HepG2 (cell line): ENCODE measurements at regions not wholly inside any gene's neighbourhood (a gene's known extent, or its start where the extent isn't known, plus 50 kb on each side); places are given as distances from the start of the nearest gene placed in this dataset.

ENCODE experiments used
- ATAC-seq: fragments of 200-7000 bp; cut with Tn5 transposase; 3 replicates; pipeline ENCODE4 v1.9.1; 2020; ENCODE audit warnings: mild to moderate bottlenecking, moderate library complexity
- BruUV-seq: library from RNA; stranded (reverse); fragments of 400-500 nt; replicated peaks from 2 replicates; lab custom pipeline; 2021; lab: Mats Ljungman, UMichigan
- CTCF ChIA-PET: fragments of 300-600 bp; formaldehyde crosslinking; extraction: SDS; loops from one replicate; lab custom pipeline; 2021; ENCODE audit warnings: low total read pairs, inconsistent platforms, low intra/inter-chr PET ratio; lab: Yijun Ruan, JAX
- POLR2A ChIA-PET: fragments of 350-600 bp; sonication (Branson Sonifier 250); formaldehyde crosslinking; loops from one replicate; lab custom pipeline; 2020; ENCODE audit warnings: antibody characterized with exemption, inconsistent platforms; lab: Yijun Ruan, JAX
- DNase-seq: peaks from one replicate; pipeline ENCODE4 v3.0.0-alpha.2; 2015; ENCODE audit warnings: low spot score
- FAIRE-seq: peaks from 3 replicates; lab custom pipeline; 2011; peaks lifted over from hg19 to GRCh38; lab: Jason Lieb, UNC
- H2AFZ ChIP-seq: one replicate; pipeline ENCODE4 v1.6.1; 2011; ENCODE audit warnings: low read length, inconsistent platforms
- H3K27ac ChIP-seq: fragments of 300-600 bp; 3 replicates; pipeline ENCODE4 v1.8.0; 2011; ENCODE audit warnings: mixed run types, mild to moderate bottlenecking, mixed read lengths, low read length, inconsistent platforms; ENCODE audit not compliant: insufficient read depth; ENCODE audit errors: extremely low read length
- H3K27me3 ChIP-seq, 2 experiments: fragments of 200-600 bp in 1 of 2; 2 replicates in 1 of 2; 3 replicates in 1 of 2; pipeline versions ENCODE4 v1.6.0 to v1.8.0; 2011; ENCODE audit warnings: low read length in 2 of 2, mild to moderate bottlenecking in 2 of 2, moderate library complexity in 2 of 2, inconsistent platforms in 1 of 2; ENCODE audit not compliant: insufficient read depth in 2 of 2, control insufficient read depth in 1 of 2
- H3K36me3 ChIP-seq, 2 experiments: fragments of 200-600 bp in 1 of 2; replicated peaks in 1 of 2; 2 replicates in 1 of 2; 3 replicates in 1 of 2; pipeline versions ENCODE4 v1.5.1 to v1.8.0; 2011; ENCODE audit warnings: low read length in 2 of 2, inconsistent platforms in 1 of 2; ENCODE audit not compliant: insufficient read depth in 2 of 2, control insufficient read depth in 1 of 2
- H3K4me1 ChIP-seq: 2 replicates; pipeline ENCODE4 v1.5.1; 2012; ENCODE audit warnings: low read length, inconsistent platforms; ENCODE audit not compliant: insufficient read depth
- H3K4me2 ChIP-seq: 2 replicates; pipeline ENCODE4 v1.6.0; 2011; ENCODE audit warnings: low read depth, low read length, inconsistent platforms
- H3K4me3 ChIP-seq, 3 experiments: fragments of 200-600 bp in 1 of 3; sonication (generic), shearing (Covaris generic) in 1 of 3; replicated peaks in 1 of 3; 2 replicates each; pipeline ENCODE4 v1.5.1; 2011 to 2016; ENCODE audit warnings: low read length in 3 of 3, inconsistent platforms in 2 of 3, low read depth in 2 of 3, mild to moderate bottlenecking in 2 of 3, control low read depth in 1 of 3, mixed read lengths in 1 of 3; ENCODE audit not compliant: insufficient read depth in 1 of 3
- H3K79me2 ChIP-seq: one replicate; pipeline ENCODE4 v1.6.1; 2011; ENCODE audit warnings: low read length, inconsistent platforms; ENCODE audit not compliant: insufficient read depth
- H3K9ac ChIP-seq: 2 replicates; pipeline ENCODE4 v1.6.0; 2011; ENCODE audit warnings: mild to moderate bottlenecking, low read depth, low read length, inconsistent platforms; ENCODE audit not compliant: insufficient read depth
- H3K9me3 ChIP-seq: 2 replicates; pipeline ENCODE4 v1.5.1; 2012; ENCODE audit warnings: mild to moderate bottlenecking, low read length
- H4K20me1 ChIP-seq: 2 replicates; pipeline ENCODE4 v1.6.0; 2011; ENCODE audit warnings: inconsistent platforms, mild to moderate bottlenecking, low read length, moderate library complexity; ENCODE audit not compliant: insufficient read depth
- ARNT ChIP-seq: fragments of 450-650 bp; IDR thresholded peaks from 2 replicates; pipeline ENCODE4 v1.6.1; 2017
- ATF7 ChIP-seq, 2 experiments: fragments of 450-650 bp in 1 of 2; sonication (generic) in 1 of 2; formaldehyde crosslinking in 1 of 2; IDR thresholded peaks; 2 replicates each; pipeline versions ENCODE4 v1.4.0 to v1.6.1; 2016 to 2020; ENCODE audit warnings: antibody characterized with exemption in 1 of 2, mild to moderate bottlenecking in 1 of 2, missing genetic modification reagents in 1 of 2
- KLF16 ChIP-seq, 2 experiments: sonication (generic) in 1 of 2; formaldehyde crosslinking in 1 of 2; IDR thresholded peaks; 2 replicates each; pipeline versions ENCODE4 v1.6.1 to v1.8.0; 2016 to 2023; ENCODE audit warnings: missing genetic modification reagents in 2 of 2, missing compliant biosample characterization in 1 of 2
- TAF1 ChIP-seq: sonication (generic); formaldehyde crosslinking; IDR thresholded peaks from 2 replicates; pipeline ENCODE4 v1.4.0; 2020; ENCODE audit warnings: missing genetic modification reagents
- TCF7L2 ChIP-seq: IDR thresholded peaks from 2 replicates; pipeline ENCODE4 v1.6.1; 2011; ENCODE audit warnings: mild to moderate bottlenecking, low read depth, low read length, moderate library complexity
- ZNF232 ChIP-seq: sonication (generic); formaldehyde crosslinking; IDR thresholded peaks from 2 replicates; pipeline ENCODE4 v1.4.0; 2020; ENCODE audit warnings: missing genetic modification reagents, borderline replicate concordance
- ZNF674 ChIP-seq: sonication (generic); formaldehyde crosslinking; IDR thresholded peaks from 2 replicates; pipeline ENCODE4 v1.5.0; 2020; ENCODE audit warnings: low read depth, mild to moderate bottlenecking, missing genetic modification reagents
- WGBS: methylation state at CpG from one replicate; pipeline ENCODE4 v1.1.6; 2017; ENCODE audit warnings: low lambda C conversion rate; 5-methylcytosine and 5-hydroxymethylcytosine counted together
- in situ Hi-C: cut with HindIII; loops from 2 replicates; pipeline ENCODE4 v1.10.0; 2017; ENCODE audit warnings: low pct_unique_long_range_greater_than_20kb; ENCODE audit not compliant: extremely low pct_ligation_motif_present
- intact Hi-C: fragments of 100-400 bp; cut with micrococcal nuclease; formaldehyde crosslinking; loops from one replicate; pipeline ENCODE4 v1.10.0; 2022; ENCODE audit not compliant: unreplicated experiment
- TF ChIP-seq, protein P1 (sequence below): sonication (generic); formaldehyde crosslinking; IDR thresholded peaks from 2 replicates; pipeline ENCODE4 v1.8.1; 2022; ENCODE audit warnings: low read depth, mild to moderate bottlenecking, missing genetic modification reagents
- TF ChIP-seq, protein P2 (sequence below): sonication (generic); formaldehyde crosslinking; IDR thresholded peaks from 2 replicates; pipeline ENCODE4 v1.9.0; 2021; ENCODE audit warnings: missing genetic modification reagents, borderline replicate concordance
- TF ChIP-seq, protein P3 (sequence below): IDR thresholded peaks from 2 replicates; pipeline ENCODE4 v1.6.1; 2016; ENCODE audit warnings: mild to moderate bottlenecking
- TF ChIP-seq, protein P4 (sequence below), 2 experiments: IDR thresholded peaks; 2 replicates each; pipeline ENCODE4 v1.6.1; 2011 to 2012; ENCODE audit warnings: low read length in 2 of 2, borderline replicate concordance in 1 of 2, low read depth in 1 of 2, mild to moderate bottlenecking in 1 of 2, moderate library complexity in 1 of 2

DNA sequence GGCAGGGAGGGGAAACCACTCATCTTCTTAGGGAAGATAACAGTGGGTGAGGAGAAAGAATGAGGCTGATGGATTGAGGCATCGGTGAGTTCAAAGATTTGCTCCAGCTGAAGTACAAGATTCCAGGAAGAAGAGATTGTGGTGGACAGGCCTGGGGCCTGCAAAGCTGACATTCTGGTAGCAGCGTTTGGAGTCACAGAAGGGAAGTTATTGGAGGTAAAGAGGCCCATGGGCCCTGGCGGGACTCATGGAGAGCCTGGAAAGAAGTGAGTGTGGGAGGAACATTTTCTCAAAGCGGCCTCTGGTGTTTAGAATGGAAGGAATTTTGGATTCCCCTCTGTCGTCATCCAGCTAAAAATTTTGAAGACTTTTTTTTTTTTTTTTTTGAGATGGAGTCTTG is 160.0 kb upstream of the KLF6 start (continued):
- TF ChIP-seq, protein P1, sequence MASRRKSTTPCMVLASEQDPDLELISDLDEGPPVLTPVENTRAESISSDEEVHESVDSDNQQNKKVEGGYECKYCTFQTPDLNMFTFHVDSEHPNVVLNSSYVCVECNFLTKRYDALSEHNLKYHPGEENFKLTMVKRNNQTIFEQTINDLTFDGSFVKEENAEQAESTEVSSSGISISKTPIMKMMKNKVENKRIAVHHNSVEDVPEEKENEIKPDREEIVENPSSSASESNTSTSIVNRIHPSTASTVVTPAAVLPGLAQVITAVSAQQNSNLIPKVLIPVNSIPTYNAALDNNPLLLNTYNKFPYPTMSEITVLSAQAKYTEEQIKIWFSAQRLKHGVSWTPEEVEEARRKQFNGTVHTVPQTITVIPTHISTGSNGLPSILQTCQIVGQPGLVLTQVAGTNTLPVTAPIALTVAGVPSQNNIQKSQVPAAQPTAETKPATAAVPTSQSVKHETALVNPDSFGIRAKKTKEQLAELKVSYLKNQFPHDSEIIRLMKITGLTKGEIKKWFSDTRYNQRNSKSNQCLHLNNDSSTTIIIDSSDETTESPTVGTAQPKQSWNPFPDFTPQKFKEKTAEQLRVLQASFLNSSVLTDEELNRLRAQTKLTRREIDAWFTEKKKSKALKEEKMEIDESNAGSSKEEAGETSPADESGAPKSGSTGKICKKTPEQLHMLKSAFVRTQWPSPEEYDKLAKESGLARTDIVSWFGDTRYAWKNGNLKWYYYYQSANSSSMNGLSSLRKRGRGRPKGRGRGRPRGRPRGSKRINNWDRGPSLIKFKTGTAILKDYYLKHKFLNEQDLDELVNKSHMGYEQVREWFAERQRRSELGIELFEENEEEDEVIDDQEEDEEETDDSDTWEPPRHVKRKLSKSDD (CRISPR knock-in tag): no peak
- TF ChIP-seq ARNT (no peak), TAF1 (CRISPR knock-in tag) (no peak), ZNF232 (no peak), ATF7 (IDR thresholded peaks at IDR 0.05) (no peak), ATF7 (CRISPR knock-in tag; IDR thresholded peaks at IDR 0.05) (no peak)
- TF ChIP-seq, protein P2, sequence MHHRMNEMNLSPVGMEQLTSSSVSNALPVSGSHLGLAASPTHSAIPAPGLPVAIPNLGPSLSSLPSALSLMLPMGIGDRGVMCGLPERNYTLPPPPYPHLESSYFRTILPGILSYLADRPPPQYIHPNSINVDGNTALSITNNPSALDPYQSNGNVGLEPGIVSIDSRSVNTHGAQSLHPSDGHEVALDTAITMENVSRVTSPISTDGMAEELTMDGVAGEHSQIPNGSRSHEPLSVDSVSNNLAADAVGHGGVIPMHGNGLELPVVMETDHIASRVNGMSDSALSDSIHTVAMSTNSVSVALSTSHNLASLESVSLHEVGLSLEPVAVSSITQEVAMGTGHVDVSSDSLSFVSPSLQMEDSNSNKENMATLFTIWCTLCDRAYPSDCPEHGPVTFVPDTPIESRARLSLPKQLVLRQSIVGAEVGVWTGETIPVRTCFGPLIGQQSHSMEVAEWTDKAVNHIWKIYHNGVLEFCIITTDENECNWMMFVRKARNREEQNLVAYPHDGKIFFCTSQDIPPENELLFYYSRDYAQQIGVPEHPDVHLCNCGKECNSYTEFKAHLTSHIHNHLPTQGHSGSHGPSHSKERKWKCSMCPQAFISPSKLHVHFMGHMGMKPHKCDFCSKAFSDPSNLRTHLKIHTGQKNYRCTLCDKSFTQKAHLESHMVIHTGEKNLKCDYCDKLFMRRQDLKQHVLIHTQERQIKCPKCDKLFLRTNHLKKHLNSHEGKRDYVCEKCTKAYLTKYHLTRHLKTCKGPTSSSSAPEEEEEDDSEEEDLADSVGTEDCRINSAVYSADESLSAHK: no peak

DNA sequence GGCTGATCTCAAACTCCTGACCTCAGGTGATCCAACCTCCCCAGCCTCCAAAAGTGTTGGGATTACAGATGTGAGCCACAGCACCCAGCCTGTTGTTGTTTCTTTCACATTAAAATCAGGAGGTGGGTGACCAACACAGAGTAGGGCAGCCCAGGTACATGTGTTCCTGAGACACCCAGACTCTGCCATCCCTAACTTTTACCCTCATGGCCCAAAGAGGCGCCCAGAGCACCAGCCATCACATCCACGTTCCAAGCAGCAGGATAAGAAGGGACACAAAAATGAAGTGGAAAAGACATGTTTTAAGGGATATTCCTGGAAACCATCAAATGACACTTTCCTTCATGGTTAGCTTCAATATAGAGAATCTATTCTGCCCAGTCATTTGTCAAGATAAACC is 159.6 kb upstream of the KLF6 start:
- POLR2A ChIA-PET: no interaction called here
- H3K9ac ChIP-seq: no peak overlapping the region
- H4K20me1 ChIP-seq: no peaks in the 10 kb centered on the region
- BruUV-seq: no TSS peak
- no peaks in the 10 kb centered on the region for H3K9me3 ChIP-seq
- no peak for ATAC-seq
- no peak overlapping the region for H3K4me3 ChIP-seq
- H3K4me1 ChIP-seq: no peaks in the 10 kb centered on the region
- H3K27ac ChIP-seq: no peak overlapping the region
- 22% methylated on average over 2 of the region's 2 CpGs for WGBS
- no peak overlapping the region for H3K4me2 ChIP-seq
- no peak for DNase-seq
- FAIRE-seq: no peak
- intact Hi-C loops (no loop called here), in situ Hi-C loops (no loop called here)
- no peaks in the 10 kb centered on the region for H3K79me2 ChIP-seq
- peaks cover 0 to 30% of the 10 kb centered on the region in 2 experiments; a peak in 2 of 5 replicates for H3K27me3 ChIP-seq
- H3K36me3 ChIP-seq: no peaks in the 10 kb centered on the region
- no peak overlapping the region for H2AFZ ChIP-seq
- CTCF ChIA-PET: no interaction called here
- no peak for TF ChIP-seq TCF7L2
- TF ChIP-seq KLF16 (CRISPR knock-in tag; IDR thresholded peaks at IDR 0.05): no peak
- TF ChIP-seq, protein P3, sequence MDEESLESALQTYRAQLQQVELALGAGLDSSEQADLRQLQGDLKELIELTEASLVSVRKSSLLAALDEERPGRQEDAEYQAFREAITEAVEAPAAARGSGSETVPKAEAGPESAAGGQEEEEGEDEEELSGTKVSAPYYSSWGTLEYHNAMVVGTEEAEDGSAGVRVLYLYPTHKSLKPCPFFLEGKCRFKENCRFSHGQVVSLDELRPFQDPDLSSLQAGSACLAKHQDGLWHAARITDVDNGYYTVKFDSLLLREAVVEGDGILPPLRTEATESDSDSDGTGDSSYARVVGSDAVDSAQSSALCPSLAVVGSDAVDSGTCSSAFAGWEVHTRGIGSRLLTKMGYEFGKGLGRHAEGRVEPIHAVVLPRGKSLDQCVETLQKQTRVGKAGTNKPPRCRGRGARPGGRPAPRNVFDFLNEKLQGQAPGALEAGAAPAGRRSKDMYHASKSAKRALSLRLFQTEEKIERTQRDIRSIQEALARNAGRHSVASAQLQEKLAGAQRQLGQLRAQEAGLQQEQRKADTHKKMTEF (CRISPR knock-in tag): no peak
- TF ChIP-seq, protein P4, sequence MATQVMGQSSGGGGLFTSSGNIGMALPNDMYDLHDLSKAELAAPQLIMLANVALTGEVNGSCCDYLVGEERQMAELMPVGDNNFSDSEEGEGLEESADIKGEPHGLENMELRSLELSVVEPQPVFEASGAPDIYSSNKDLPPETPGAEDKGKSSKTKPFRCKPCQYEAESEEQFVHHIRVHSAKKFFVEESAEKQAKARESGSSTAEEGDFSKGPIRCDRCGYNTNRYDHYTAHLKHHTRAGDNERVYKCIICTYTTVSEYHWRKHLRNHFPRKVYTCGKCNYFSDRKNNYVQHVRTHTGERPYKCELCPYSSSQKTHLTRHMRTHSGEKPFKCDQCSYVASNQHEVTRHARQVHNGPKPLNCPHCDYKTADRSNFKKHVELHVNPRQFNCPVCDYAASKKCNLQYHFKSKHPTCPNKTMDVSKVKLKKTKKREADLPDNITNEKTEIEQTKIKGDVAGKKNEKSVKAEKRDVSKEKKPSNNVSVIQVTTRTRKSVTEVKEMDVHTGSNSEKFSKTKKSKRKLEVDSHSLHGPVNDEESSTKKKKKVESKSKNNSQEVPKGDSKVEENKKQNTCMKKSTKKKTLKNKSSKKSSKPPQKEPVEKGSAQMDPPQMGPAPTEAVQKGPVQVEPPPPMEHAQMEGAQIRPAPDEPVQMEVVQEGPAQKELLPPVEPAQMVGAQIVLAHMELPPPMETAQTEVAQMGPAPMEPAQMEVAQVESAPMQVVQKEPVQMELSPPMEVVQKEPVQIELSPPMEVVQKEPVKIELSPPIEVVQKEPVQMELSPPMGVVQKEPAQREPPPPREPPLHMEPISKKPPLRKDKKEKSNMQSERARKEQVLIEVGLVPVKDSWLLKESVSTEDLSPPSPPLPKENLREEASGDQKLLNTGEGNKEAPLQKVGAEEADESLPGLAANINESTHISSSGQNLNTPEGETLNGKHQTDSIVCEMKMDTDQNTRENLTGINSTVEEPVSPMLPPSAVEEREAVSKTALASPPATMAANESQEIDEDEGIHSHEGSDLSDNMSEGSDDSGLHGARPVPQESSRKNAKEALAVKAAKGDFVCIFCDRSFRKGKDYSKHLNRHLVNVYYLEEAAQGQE (IDR thresholded peaks at IDR 0.05; ENCODE audit: borderline replicate concordance in 1 of 2, low read depth in 1 of 2, low read length in 2 of 2): no peak
- no peak for TF ChIP-seq ZNF674
